CD4-positive, alpha-beta memory T cell (primary cell): ENCODE measurements at regions not wholly inside any gene's neighbourhood (a gene's known extent, or its start where the extent isn't known, plus 50 kb on each side); places are given as distances from the start of the nearest gene placed in this dataset.

Source experiments
- CTCF ChIA-PET: fragments of 350-600 bp; sonication (Branson Sonifier 250); formaldehyde crosslinking; loops from one replicate; lab custom pipeline; 2021; ENCODE audit warnings: inconsistent platforms; ENCODE audit not compliant: partially characterized antibody; lab: Charles Lee
- POLR2A ChIA-PET: fragments of 350-600 bp; sonication (Branson Sonifier 250); formaldehyde crosslinking; loops from one replicate; lab custom pipeline; 2021; ENCODE audit not compliant: partially characterized antibody; lab: Charles Lee
- DNase-seq, 5 donors: peaks; one replicate each; pipeline versions ENCODE4 v3.0.0 to v3.0.0-alpha.2; 2020 to 2022; ENCODE audit warnings: mixed read lengths in 1 of 5
- H3K27ac ChIP-seq: one replicate; pipeline ENCODE4 v1.7.0; 2013; ENCODE audit warnings: low read depth, low read length
- H3K27me3 ChIP-seq: 2 replicates; pipeline ENCODE4 v1.7.0; 2013; ENCODE audit warnings: mild to moderate bottlenecking, low read length, moderate library complexity; ENCODE audit not compliant: insufficient read depth
- H3K36me3 ChIP-seq: 2 replicates; pipeline ENCODE4 v1.7.0; 2013; ENCODE audit warnings: mild to moderate bottlenecking, low read length, moderate library complexity; ENCODE audit not compliant: insufficient read depth
- H3K4me1 ChIP-seq: 2 replicates; pipeline ENCODE4 v1.7.0; 2013; ENCODE audit warnings: mild to moderate bottlenecking, low read length, moderate library complexity; ENCODE audit not compliant: insufficient read depth
- H3K4me3 ChIP-seq, 2 donors: one replicate each; pipeline ENCODE4 v1.7.0; 2013; ENCODE audit warnings: low read length in 2 of 2, mild to moderate bottlenecking in 1 of 2
- H3K9me3 ChIP-seq, 2 donors: one replicate each; pipeline ENCODE4 v1.7.0; 2013; ENCODE audit warnings: low read length in 2 of 2, control low read depth in 1 of 2; ENCODE audit not compliant: control insufficient read depth in 1 of 2
- H3K27ac Mint-ChIP-seq, 7 donors: one replicate each; pipeline ENCODE4 v1.8.0; 2020 to 2021; ENCODE audit warnings: mixed read lengths in 7 of 7, mild to moderate bottlenecking in 6 of 7, inconsistent platforms in 3 of 7, moderate library complexity in 3 of 7
- H3K27me3 Mint-ChIP-seq, 2 donors: one replicate each; pipeline ENCODE4 v1.8.0; 2020 to 2021; ENCODE audit warnings: mixed read lengths in 2 of 2
- H3K36me3 Mint-ChIP-seq, 2 donors: one replicate each; pipeline ENCODE4 v1.8.0; 2020 to 2021; ENCODE audit warnings: mixed read lengths in 2 of 2, inconsistent platforms in 1 of 2, mild to moderate bottlenecking in 1 of 2
- H3K4me1 Mint-ChIP-seq, 4 donors: one replicate each; pipeline ENCODE4 v1.8.0; 2020 to 2021; ENCODE audit warnings: mixed read lengths in 4 of 4, mild to moderate bottlenecking in 1 of 4
- H3K4me3 Mint-ChIP-seq, 8 donors: one replicate each; pipeline ENCODE4 v1.8.0; 2020 to 2021; ENCODE audit warnings: mixed read lengths in 8 of 8, mild to moderate bottlenecking in 7 of 8, moderate library complexity in 6 of 8, inconsistent platforms in 3 of 8
- H3K9me3 Mint-ChIP-seq, 8 donors: one replicate each; pipeline ENCODE4 v1.8.0; 2020 to 2021; ENCODE audit warnings: mixed read lengths in 8 of 8, mild to moderate bottlenecking in 5 of 8, inconsistent platforms in 3 of 8, moderate library complexity in 1 of 8
- intact Hi-C: fragments of 100-400 bp; cut with micrococcal nuclease; formaldehyde crosslinking; loops from one replicate; pipeline ENCODE4 v1.15.1; 2023

DNA sequence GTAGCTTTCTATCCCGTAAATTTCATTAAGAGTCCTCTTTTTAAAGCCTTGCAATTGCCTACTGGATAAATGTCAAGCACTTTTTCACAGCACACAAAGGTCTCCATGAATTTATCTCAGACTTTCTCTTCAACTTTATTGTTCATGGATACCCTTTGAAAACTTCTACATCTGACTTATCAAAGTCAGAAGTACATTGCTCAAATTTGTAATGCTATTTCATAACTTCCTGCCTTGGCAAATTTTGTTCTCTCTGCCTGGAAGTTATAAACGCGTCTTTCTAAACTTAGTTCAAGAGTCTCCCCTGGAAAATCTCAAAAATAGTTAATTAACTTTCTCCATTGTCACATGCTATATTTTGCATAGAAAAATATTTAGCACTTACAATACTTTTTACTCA, 55.9 kb upstream of the RERGL start:
- Histone ChIP-seq H3K4me1 (no peaks in the 10 kb centered on the region), H3K27ac (no peak overlapping the region), H3K36me3 (no peaks in the 10 kb centered on the region), H3K27me3 (no peaks in the 10 kb centered on the region), H3K9me3 (no peaks in the 10 kb centered on the region), H3K4me3 (no peak overlapping the region)
- Mint-ChIP-seq H3K27me3 (peaks cover 1 to 5% of the 10 kb centered on the region in 2 donors), H3K9me3 (peaks cover 0 to 3% (median 0%) of the 10 kb centered on the region in 8 donors), H3K36me3 (no peaks in the 10 kb centered on the region), H3K4me1 (no peaks in the 10 kb centered on the region), H3K27ac (no peak overlapping the region), H3K4me3 (no peak overlapping the region)
- POLR2A ChIA-PET, result no interaction called here
- CTCF ChIA-PET, result no interaction called here
- intact Hi-C loops, result no loop called here
- no peak for DNase-seq

DNA sequence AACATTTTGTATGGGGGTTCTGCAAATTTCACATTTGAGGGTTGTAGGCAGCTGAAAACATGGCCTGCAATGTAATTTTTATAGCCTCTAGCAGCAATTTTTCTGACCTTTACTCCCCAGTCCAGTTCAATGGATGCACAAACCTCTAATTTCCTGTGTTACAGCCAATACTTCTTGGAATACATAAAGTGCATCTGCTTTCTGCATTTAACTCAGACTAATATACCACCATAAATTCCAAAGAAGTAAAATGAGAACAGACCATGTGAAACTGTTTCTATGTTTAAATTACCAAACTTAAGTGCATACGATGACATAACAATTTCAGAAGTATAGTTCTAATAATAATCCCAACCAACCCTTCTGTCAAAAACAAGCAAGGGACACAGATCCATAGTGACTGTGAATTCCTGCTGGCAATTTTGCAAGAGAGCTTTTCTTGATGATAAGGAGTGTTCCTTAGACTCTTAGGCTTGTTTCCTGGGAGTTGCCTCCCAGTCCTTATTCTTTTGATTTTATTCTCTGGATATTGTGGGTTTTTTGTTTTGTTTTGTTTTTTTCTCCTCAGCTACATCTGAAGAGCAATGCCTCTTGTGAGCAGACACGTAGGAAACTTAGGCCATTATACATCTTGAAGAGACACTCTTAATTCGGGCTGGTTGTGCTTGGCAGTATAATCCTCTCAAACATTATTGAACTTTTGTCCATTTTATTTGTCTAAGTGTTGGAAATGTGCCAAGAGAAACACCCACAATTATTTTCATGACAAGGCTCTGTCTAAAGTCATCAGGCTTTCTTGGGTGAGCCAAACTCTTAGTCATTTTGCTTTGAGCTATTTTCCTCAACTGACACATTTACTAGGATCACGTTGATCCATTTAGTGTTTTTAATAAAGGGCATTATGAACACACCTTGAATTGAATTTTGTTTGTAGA, 51.3 kb upstream of the RERGL start:
- Mint-ChIP-seq H3K27me3 (peaks cover 0 to 5% of the 10 kb centered on the region in 2 donors), H3K4me1 (no peaks in the 10 kb centered on the region), H3K4me3 (no peak overlapping the region), H3K27ac (no peak overlapping the region), H3K36me3 (no peaks in the 10 kb centered on the region), H3K9me3 (no peaks in the 10 kb centered on the region)
- CTCF ChIA-PET, result interaction anchor here (0.8 to 1.3 kb wide), 2 partner anchors 10 to 13 kb away, joined by 3 to 4 read pairs; no protein-coding TSS in a partner anchor
- no peak overlapping the region for H3K27ac ChIP-seq
- intact Hi-C loops, result loop anchor here (5.0 kb wide), 1 partner anchor 1046 kb away; no protein-coding TSS in a partner anchor
- H3K4me1 ChIP-seq, result no peaks in the 10 kb centered on the region
- POLR2A ChIA-PET, result no interaction called here
- no peaks in the 10 kb centered on the region for H3K36me3 ChIP-seq
- no peak for DNase-seq
- no peaks in the 10 kb centered on the region for H3K27me3 ChIP-seq
- no peak overlapping the region for H3K4me3 ChIP-seq
- no peaks in the 10 kb centered on the region for H3K9me3 ChIP-seq

- Mint-ChIP-seq H3K27ac (no peak overlapping the region), H3K36me3 (no peaks in the 10 kb centered on the region), H3K4me1 (no peaks in the 10 kb centered on the region), H3K4me3 (no peak overlapping the region), H3K27me3 (peaks cover 0 to 3% of the 10 kb centered on the region in 2 donors), H3K9me3 (no peaks in the 10 kb centered on the region)
- no peak overlapping the region for H3K4me3 ChIP-seq
- H3K27me3 ChIP-seq, result no peaks in the 10 kb centered on the region
- DNase-seq, result no peak
- no peak overlapping the region for H3K27ac ChIP-seq
- ChIA-PET POLR2A (no interaction called here), CTCF (no interaction called here)
- intact Hi-C loops, result loop anchor here (5.0 kb wide), 1 partner anchor 1047 kb away; no protein-coding TSS in a partner anchor
- no peaks in the 10 kb centered on the region for H3K4me1 ChIP-seq
- no peaks in the 10 kb centered on the region for H3K9me3 ChIP-seq
- H3K36me3 ChIP-seq, result no peaks in the 10 kb centered on the region
Observed at GRCh38 chr12:18139989-18140596, 50.1 kb upstream of the RERGL start.
